ENCODE measurements at regions not wholly inside any gene's neighbourhood (a gene's known extent, or its start where the extent isn't known, plus 50 kb on each side); places are given as distances from the start of the nearest gene placed in this dataset.

DNA sequence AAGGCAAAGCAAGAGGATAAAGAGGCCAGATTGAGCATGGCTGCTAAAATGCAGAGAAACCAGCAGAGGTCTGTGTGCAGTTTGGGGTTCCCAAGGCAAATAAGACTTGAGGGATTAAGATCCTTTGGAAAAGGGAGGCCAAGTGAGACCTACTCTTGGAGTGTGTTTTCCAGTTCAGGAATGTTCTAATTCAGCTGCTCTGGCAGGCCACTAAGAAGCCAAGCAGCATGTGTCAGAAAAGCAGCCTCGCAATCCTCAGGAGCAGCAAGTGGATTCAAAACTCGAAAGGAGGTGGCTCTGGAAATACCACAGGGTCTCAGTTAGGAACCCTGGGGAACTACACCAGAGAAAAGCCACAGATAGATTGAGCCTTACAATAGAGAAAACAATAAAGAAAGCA is 569.2 kb downstream of the METTL4 start:
- TF ChIP-seq SUZ12 (IDR thresholded peaks at IDR 0.05) (no peak), SP1 (IDR thresholded peaks at IDR 0.05) (no peak), L3MBTL2 (conservative IDR thresholded peaks at IDR 0.05) (no peak), ARNT (IDR thresholded peaks at IDR 0.05) (no peak), BHLHE40 (IDR thresholded peaks at IDR 0.05; ENCODE audit: borderline replicate concordance) (no peak), NFRKB (IDR thresholded peaks at IDR 0.05) (no peak), FOXM1 (IDR thresholded peaks at IDR 0.05; ENCODE audit: borderline replicate concordance) (no peak), FOXA1 (IDR thresholded peaks at IDR 0.05) (no peak), LEF1 (IDR thresholded peaks at IDR 0.05; ENCODE audit: borderline replicate concordance) (no peak), TARDBP (IDR thresholded peaks at IDR 0.05) (no peak), ELF4 (IDR thresholded peaks at IDR 0.05) (no peak)
- TF ChIP-seq, protein P1, sequence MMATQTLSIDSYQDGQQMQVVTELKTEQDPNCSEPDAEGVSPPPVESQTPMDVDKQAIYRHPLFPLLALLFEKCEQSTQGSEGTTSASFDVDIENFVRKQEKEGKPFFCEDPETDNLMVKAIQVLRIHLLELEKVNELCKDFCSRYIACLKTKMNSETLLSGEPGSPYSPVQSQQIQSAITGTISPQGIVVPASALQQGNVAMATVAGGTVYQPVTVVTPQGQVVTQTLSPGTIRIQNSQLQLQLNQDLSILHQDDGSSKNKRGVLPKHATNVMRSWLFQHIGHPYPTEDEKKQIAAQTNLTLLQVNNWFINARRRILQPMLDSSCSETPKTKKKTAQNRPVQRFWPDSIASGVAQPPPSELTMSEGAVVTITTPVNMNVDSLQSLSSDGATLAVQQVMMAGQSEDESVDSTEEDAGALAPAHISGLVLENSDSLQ (IDR thresholded peaks at IDR 0.05) = no peak

All from HEK293T (cell line).